Endothelial cell of umbilical vein (primary cell): ENCODE measurements at regions not wholly inside any gene's neighbourhood (a gene's known extent, or its start where the extent isn't known, plus 50 kb on each side); places are given as distances from the start of the nearest gene placed in this dataset.

ENCODE experiments used
- BruUV-seq: library from RNA; stranded (reverse); fragments of 400-500 nt; replicated peaks from 2 replicates; lab custom pipeline; 2021; lab: Mats Ljungman, UMichigan
- CTCF ChIA-PET: fragments of 300-600, 350-600 bp; sonication (Branson Sonifier 250); formaldehyde crosslinking; loops from one replicate; lab custom pipeline; 2021; ENCODE audit warnings: antibody characterized with exemption, inconsistent platforms; lab: Charles Lee
- POLR2A ChIA-PET: fragments of 300-600, 350-600 bp; sonication (Branson Sonifier 250); formaldehyde crosslinking; loops from one replicate; lab custom pipeline; 2021; ENCODE audit warnings: antibody characterized with exemption, inconsistent platforms; lab: Charles Lee
- DNase-seq: peaks from one replicate; pipeline ENCODE4 v3.0.0-alpha.2; 2011; ENCODE audit warnings: low read depth, low spot score
- FAIRE-seq: peaks from 2 replicates; lab custom pipeline; 2011; peaks lifted over from hg19 to GRCh38; lab: Jason Lieb, UNC
- H2AFZ ChIP-seq: 2 replicates; pipeline ENCODE4 v1.6.0; 2012; ENCODE audit warnings: low read depth, low read length, control low read depth, inconsistent platforms
- H3K27ac ChIP-seq: 2 replicates; pipeline ENCODE4 v1.5.1; 2011; ENCODE audit warnings: low read depth, mild to moderate bottlenecking, control low read depth, low read length, moderate library complexity; ENCODE audit not compliant: insufficient read depth
- H3K27me3 ChIP-seq, 2 experiments: 2 replicates each; pipeline versions ENCODE4 v1.6.0 to v1.6.1; 2011; ENCODE audit warnings: low read length in 2 of 2, mixed read lengths in 1 of 2; ENCODE audit not compliant: control insufficient read depth in 2 of 2, insufficient read depth in 2 of 2
- H3K36me3 ChIP-seq, 2 experiments: 2 replicates in 1 of 2; 3 replicates in 1 of 2; pipeline ENCODE4 v1.5.1; 2011; ENCODE audit warnings: low read length in 2 of 2, mild to moderate bottlenecking in 1 of 2, moderate library complexity in 1 of 2; ENCODE audit not compliant: control insufficient read depth in 2 of 2, insufficient read depth in 2 of 2; ENCODE audit errors: extremely low read depth in 1 of 2
- H3K4me1 ChIP-seq: 3 replicates; pipeline ENCODE4 v1.5.1; 2011; ENCODE audit warnings: mild to moderate bottlenecking, low read length; ENCODE audit not compliant: control insufficient read depth, insufficient read depth; ENCODE audit errors: extremely low read depth
- H3K4me2 ChIP-seq: 2 replicates; pipeline ENCODE4 v1.6.1; 2011; ENCODE audit warnings: low read length, control low read depth, mixed read lengths; ENCODE audit not compliant: insufficient read depth
- H3K4me3 ChIP-seq, 3 experiments: fragments of 200-600 bp in 1 of 3; sonication (generic), shearing (Covaris generic) in 1 of 3; replicated peaks in 1 of 3; 2 replicates each; pipeline ENCODE4 v1.5.1; 2011 to 2016; ENCODE audit warnings: control low read depth in 3 of 3, low read length in 3 of 3, mild to moderate bottlenecking in 2 of 3, inconsistent platforms in 1 of 3, low read depth in 1 of 3, moderate library complexity in 1 of 3; ENCODE audit not compliant: insufficient read depth in 1 of 3
- H3K79me2 ChIP-seq: 2 replicates; pipeline ENCODE4 v1.6.0; 2012; ENCODE audit warnings: low read length, inconsistent platforms; ENCODE audit not compliant: control insufficient read depth, insufficient read depth
- H3K9ac ChIP-seq: replicated peaks from 2 replicates; pipeline ENCODE3; 2011; ENCODE audit warnings: low read length, control low read depth; ENCODE audit not compliant: insufficient read depth; ENCODE audit errors: extremely low read depth
- H3K9me1 ChIP-seq: replicated peaks from 3 replicates; pipeline ENCODE4 v1.6.0; 2011; ENCODE audit warnings: mild to moderate bottlenecking, low read length; ENCODE audit not compliant: control insufficient read depth, insufficient read depth; ENCODE audit errors: extremely low read depth
- H3K9me3 ChIP-seq: replicated peaks from 2 replicates; pipeline ENCODE4 v1.5.1; 2012; ENCODE audit warnings: low read length, inconsistent platforms; ENCODE audit not compliant: control insufficient read depth, insufficient read depth
- H4K20me1 ChIP-seq: replicated peaks from 2 replicates; pipeline ENCODE3; 2011; ENCODE audit warnings: mild to moderate bottlenecking, low read length; ENCODE audit not compliant: control insufficient read depth, insufficient read depth; ENCODE audit errors: extremely low read depth
- CTCF ChIP-seq, 2 donors: IDR thresholded peaks; 1 replicate in 1 of 2; 2 replicates in 1 of 2; pipeline ENCODE4 v1.5.1; 2011; ENCODE audit warnings: low read length in 2 of 2, mild to moderate bottlenecking in 2 of 2, moderate library complexity in 2 of 2, control low read depth in 1 of 2, inconsistent platforms in 1 of 2, low read depth in 1 of 2; ENCODE audit not compliant: insufficient read depth in 1 of 2; ENCODE audit errors: extremely low read depth in 1 of 2
- EZH2 ChIP-seq: IDR thresholded peaks from 2 replicates; pipeline ENCODE4 v1.6.1; 2012; ENCODE audit warnings: borderline replicate concordance, low read depth, mild to moderate bottlenecking, moderate library complexity, low read length, inconsistent platforms; ENCODE audit not compliant: severe bottlenecking
- FOS ChIP-seq: IDR thresholded peaks from 2 replicates; pipeline ENCODE4 v1.6.1; 2011; ENCODE audit warnings: mild to moderate bottlenecking, low read length, moderate library complexity, borderline replicate concordance; ENCODE audit not compliant: insufficient read depth
- GATA2 ChIP-seq: IDR thresholded peaks from 2 replicates; pipeline ENCODE4 v1.7.0; 2011; ENCODE audit warnings: low read depth, mild to moderate bottlenecking, moderate library complexity, mixed read lengths, low read length; ENCODE audit not compliant: insufficient read length, insufficient read depth
- JUN ChIP-seq: IDR thresholded peaks from 2 replicates; pipeline ENCODE4 v1.6.1; 2011; ENCODE audit warnings: borderline replicate concordance, low read depth; ENCODE audit not compliant: insufficient read length, insufficient read depth
- MAX ChIP-seq: IDR thresholded peaks from 2 replicates; pipeline ENCODE4 v1.6.1; 2011; ENCODE audit not compliant: insufficient read depth, insufficient read length
- MYC ChIP-seq: IDR thresholded peaks from one replicate; pipeline ENCODE4 v1.6.1; 2011; ENCODE audit warnings: mild to moderate bottlenecking, low read depth, low read length
- POLR2A ChIP-seq: IDR thresholded peaks from 2 replicates; pipeline ENCODE4 v1.6.1; 2012; ENCODE audit warnings: low read depth, mild to moderate bottlenecking, control low read depth, low read length
- POLR2AphosphoS5 ChIP-seq: IDR thresholded peaks from 2 replicates; pipeline ENCODE4 v1.6.1; 2012; ENCODE audit warnings: low read depth, mild to moderate bottlenecking, control low read depth, low read length, moderate library complexity; ENCODE audit not compliant: insufficient read depth
- dilution Hi-C: fragments of 300-500 bp; cut with MboI; formaldehyde crosslinking; loops from one replicate; pipeline ENCODE4 v1.15.0; 2019; ENCODE audit warnings: low sequenced_read_pairs; ENCODE audit not compliant: extremely low pct_ligation_motif_present
- intact Hi-C: fragments of 100-400 bp; cut with micrococcal nuclease; formaldehyde crosslinking; loops from one replicate; pipeline ENCODE4 v1.10.0; 2022

GRCh38 chr1:80367058-80367457 is 1360.5 kb upstream of the ADGRL4 start:
- H3K79me2 ChIP-seq, result no peaks in the 10 kb centered on the region
- FAIRE-seq (no peak), DNase-seq (no peak)
- ChIA-PET CTCF (no interaction called here), POLR2A (no interaction called here)
- no peak overlapping the region for H3K9ac ChIP-seq
- no peaks in the 10 kb centered on the region for H4K20me1 ChIP-seq
- intact Hi-C loops, result no loop called here
- no peak overlapping the region for H3K4me3 ChIP-seq
- no TSS peak for BruUV-seq
- no peaks in the 10 kb centered on the region for H3K9me3 ChIP-seq
- no peak overlapping the region for H2AFZ ChIP-seq
- H3K27ac ChIP-seq, result no peak overlapping the region
- TF ChIP-seq JUN, result no peak
- TF ChIP-seq FOS, result no peak
- TF ChIP-seq MAX, result no peak
- no peak for TF ChIP-seq GATA2
- no peak for TF ChIP-seq EZH2
- no peak for TF ChIP-seq POLR2A
- no peak for TF ChIP-seq MYC
- no peak for TF ChIP-seq POLR2AphosphoS5
- TF ChIP-seq CTCF (IDR thresholded peaks at IDR 0.05; ENCODE audit: extremely low read depth in 1 of 2, insufficient read depth in 1 of 2, low read depth in 1 of 2, low read length in 2 of 2), result no peak
- H3K27me3 ChIP-seq, result no peaks in the 10 kb centered on the region
- no peaks in the 10 kb centered on the region for H3K4me1 ChIP-seq
- no peaks in the 10 kb centered on the region for H3K36me3 ChIP-seq
- H3K9me1 ChIP-seq, result no peaks in the 10 kb centered on the region
- dilution Hi-C loops, result no loop called here
- H3K4me2 ChIP-seq, result no peak overlapping the region
